T-helper 1 cell treated with Interleukin-12 subunit alpha and Interleukin-12 subunit beta and Interleukin-4 antibody, amounts not matched to agents 30 ng/mL and 1 ng/mL, for 36 hours (primary cell): ENCODE measurements at regions not wholly inside any gene's neighbourhood (a gene's known extent, or its start where the extent isn't known, plus 50 kb on each side); places are given as distances from the start of the nearest gene placed in this dataset.

Source experiments
- intact Hi-C: fragments of 100-400 bp; cut with micrococcal nuclease; formaldehyde crosslinking; loops from one replicate; pipeline ENCODE4 v1.15.1; 2024

GRCh38 chr3:67809370-67809935 is 155.0 kb upstream of the SUCLG2 start:
- intact Hi-C loops, result no loop called here

GRCh38 chr3:67808906-67809305 is 154.5 kb upstream of the SUCLG2 start:
- intact Hi-C loops, result no loop called here

- intact Hi-C loops, result no loop called here
Measured at GRCh38 chr3:67804578-67804977, 150.2 kb upstream of the SUCLG2 start.

GRCh38 chr3:67804089-67804488 is 149.7 kb upstream of the SUCLG2 start:
- intact Hi-C loops, result no loop called here

DNA sequence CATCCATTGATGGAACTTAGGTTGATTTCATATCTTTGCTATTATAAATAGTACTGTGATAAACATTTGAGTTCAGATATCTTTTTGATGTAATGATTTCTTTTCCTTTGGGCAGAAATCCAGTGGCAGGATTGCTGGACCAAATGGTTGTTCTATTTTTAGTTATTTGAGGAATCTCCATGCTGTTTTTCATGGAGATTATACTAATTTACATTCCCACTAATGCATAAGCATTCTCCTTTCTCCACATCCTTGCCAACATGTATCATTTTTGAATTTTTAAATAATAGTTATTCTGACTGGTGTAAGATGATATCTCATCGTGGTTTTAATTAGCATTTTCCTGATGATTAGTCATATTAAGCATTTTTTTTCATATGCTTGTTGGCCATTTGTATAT is 144.0 kb upstream of the SUCLG2 start:
- intact Hi-C loops, result no loop called here

DNA sequence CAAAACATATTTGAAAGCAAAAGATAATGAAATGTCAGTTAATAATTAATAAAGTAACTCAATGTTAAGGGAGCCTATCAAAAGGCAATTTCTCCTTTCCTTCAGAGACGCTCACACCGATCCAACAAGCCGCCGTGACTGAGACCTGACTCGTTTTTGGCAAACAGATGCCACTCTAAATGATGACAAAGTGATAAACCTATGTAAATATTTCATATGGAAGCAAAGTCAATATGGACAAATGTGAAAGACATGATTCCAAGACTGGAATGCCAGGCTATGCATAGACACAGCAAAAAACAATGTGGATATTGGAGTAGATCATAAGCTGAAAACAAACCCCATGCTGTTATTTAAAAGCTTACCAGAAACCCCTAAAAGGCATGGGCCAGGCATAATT is 137.2 kb upstream of the SUCLG2 start:
- intact Hi-C loops, result loop anchor here (2.0 to 5.0 kb wide), 3 partner anchors 137 to 1086 kb away; partner anchors contain the start of gene SUCLG2

GRCh38 chr3:67790043-67790442 is 135.6 kb upstream of the SUCLG2 start:
- intact Hi-C loops, result loop anchor here (1.0 to 5.0 kb wide), 7 partner anchors 135 to 1087 kb away; partner anchors contain the start of gene SUCLG2

- intact Hi-C loops, result no loop called here
Measured at GRCh38 chr3:67788396-67788795, 134.0 kb upstream of the SUCLG2 start.

GRCh38 chr3:67783281-67784250 is 129.2 kb upstream of the SUCLG2 start:
- intact Hi-C loops, result no loop called here

DNA sequence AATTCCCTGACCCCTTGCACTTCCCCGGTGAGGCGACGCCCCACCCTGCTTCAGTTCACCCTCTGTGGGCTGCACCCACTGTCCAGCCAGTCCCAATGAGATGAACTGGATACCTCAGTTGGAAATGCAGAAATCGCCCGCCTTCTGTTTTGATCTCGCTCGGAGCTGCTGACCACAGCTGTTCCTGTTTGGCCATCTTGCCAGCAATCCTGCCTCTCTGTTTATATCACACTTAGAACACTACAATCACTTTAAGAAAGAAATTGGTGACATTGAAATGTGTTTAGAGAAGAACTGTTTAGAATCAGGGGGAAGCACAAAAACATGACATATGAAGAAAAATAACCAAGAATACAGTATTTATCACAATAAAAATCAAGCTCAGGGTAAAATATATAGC is 127.5 kb upstream of the SUCLG2 start:
- intact Hi-C loops, result no loop called here

- intact Hi-C loops, result no loop called here
Measured at GRCh38 chr3:67781218-67781617, 126.8 kb upstream of the SUCLG2 start.

DNA sequence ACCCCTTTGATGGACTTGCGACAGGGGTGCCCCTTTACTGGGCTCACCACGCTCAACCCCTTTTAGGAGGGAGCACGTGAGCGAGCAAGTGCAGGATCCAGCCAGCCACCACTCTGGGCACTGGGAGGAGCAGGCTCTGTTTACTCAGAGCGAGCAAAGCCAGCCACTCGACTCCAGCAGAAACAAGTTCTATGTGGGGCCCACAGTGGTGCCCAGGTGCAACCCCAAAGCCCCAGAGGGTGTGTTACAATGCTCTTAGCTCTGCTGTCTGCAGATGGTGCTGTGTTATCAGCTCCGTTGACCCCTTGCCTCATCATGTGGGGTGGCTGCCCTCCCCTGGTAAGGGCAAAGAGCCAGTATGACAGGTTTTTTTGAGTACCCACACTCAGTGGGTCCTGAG is 120.3 kb upstream of the SUCLG2 start:
- intact Hi-C loops, result no loop called here

GRCh38 chr3:67765575-67765974 is 111.2 kb upstream of the SUCLG2 start:
- intact Hi-C loops, result no loop called here

- intact Hi-C loops, result no loop called here
Measured at GRCh38 chr3:67745296-67745695, 90.9 kb upstream of the SUCLG2 start.

DNA sequence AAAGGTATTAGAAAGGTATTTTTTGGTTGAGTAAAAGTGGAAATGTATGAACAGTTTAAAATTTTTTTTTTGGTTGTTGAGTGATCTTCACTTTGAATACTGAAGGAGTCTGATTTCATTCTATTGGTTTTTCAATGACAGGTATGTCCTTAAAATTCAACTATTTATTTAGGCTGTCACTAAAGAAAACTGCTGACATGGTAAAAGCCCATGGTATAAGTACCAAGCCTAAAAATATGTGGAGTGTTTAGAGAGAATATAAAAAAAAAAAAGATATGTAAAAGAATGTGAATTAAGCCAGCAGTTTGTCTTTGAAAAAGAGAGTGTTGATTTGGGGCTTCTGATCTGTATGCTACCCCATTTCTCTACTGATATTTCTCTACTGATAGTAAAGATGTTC is 90.3 kb upstream of the SUCLG2 start:
- intact Hi-C loops, result no loop called here

GRCh38 chr3:67739851-67740250 is 85.4 kb upstream of the SUCLG2 start:
- intact Hi-C loops, result no loop called here

DNA sequence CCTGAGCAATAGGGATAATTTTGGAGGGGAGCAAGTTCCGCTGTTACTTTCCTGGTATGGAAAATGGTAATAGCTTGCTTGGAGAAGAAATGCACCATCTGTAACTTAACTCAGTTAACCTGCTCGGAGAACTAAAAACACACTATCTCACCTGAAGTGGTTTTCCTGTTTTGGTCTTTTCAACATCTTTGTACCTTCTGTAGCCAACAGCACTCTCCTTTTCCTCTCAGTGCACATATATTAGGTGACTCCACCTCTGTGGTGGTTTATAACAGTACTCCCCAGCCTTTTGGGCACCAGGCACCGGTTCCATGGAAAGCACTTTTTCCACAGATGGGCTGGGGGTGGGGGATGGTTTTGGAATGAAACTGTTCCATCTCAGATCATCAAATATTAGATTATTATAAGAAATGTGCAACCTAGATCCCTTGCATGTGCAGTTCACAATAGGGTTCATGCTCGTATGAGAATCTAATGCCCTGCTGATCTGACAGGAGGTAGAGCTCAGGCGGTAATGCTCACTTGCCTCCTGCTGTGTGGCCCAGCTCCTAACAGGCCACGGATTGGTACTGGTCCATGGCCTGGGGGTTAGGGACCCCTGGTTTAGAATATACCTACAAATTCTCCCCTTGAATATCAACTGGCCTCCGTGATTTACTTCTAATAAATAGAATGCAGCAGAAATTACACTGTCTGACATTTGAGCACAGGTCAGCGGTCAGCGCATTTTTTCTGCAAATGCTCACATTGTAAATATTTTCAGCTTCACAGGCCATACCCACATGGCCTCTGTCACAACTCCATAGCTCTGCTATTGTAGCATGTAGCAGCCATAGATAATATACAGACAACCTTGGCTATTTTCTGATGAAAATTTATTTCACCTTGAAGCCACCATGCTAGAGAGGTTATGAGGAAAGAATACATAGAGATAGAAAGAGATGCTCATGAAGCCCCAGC is 83.8 kb upstream of the SUCLG2 start:
- intact Hi-C loops, result no loop called here

- intact Hi-C loops, result no loop called here
Measured at GRCh38 chr3:67737140-67737539, 82.7 kb upstream of the SUCLG2 start.

GRCh38 chr3:67733269-67733950 is 79.0 kb upstream of the SUCLG2 start:
- intact Hi-C loops, result no loop called here

DNA sequence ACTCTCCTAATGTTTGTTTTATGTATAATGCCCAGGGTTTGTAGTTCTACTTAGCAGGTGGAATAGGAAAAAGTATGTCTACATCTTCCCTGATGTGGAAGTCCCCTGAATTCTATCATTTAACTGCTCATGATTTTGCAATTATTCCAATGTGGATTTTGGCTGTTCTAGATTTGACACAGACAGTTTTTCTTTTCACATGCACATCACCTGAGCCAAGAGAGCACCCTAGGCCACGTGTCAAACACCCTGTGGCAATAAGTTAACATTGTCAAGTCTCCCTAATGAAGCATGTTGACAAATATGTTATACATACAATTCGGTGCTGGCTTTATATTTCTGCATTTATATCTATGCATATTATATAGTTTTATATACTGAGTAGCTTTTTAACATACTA is 70.0 kb upstream of the SUCLG2 start:
- intact Hi-C loops, result no loop called here

GRCh38 chr3:67723863-67724262 is 69.5 kb upstream of the SUCLG2 start:
- intact Hi-C loops, result no loop called here
